ENCODE measurements at regions not wholly inside any gene's neighbourhood (a gene's known extent, or its start where the extent isn't known, plus 50 kb on each side); places are given as distances from the start of the nearest gene placed in this dataset.
"Not testable (repeated sequence)": the region's sequence is repeated elsewhere in the genome, so short reads cannot be mapped to it uniquely, and the experiment has no call there.

GRCh38 chr10:109591601-109592000 lies 331.7 kb downstream of the XPNPEP1 start:
- no peak for TF ChIP-seq CTCF (IDR thresholded peaks at IDR 0.05; ENCODE audit: insufficient read depth, low read length, missing control alignments)
- ChIA-PET POLR2A (no interaction called here), CTCF (no interaction called here)
- H3K4me3 ChIP-seq (ENCODE audit: low read depth, low read length): no peak overlapping the region
- no peak for DNase-seq (ENCODE audit: low read depth, low spot score)

DNA sequence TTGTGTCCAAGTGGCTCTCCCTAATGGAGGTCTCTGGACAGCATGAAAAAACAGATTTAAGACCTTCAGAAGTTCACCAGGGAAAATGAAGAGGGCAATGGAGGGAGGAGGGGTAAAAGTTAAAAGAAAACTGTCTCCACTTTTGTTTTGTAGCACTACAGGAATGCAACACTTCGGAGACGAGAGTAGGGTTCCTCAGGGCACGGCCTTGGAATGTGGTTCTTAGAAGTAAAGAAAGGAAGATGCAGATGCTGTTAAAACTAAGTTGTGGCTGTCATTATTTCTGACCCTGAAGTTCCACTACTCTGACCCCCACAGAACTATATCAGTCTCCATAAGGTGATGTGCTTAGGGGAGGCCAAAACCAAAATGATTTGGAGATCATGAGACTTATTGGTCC lies 335.1 kb downstream of the XPNPEP1 start:
- TF ChIP-seq CTCF (IDR thresholded peaks at IDR 0.05; ENCODE audit: insufficient read depth, low read length, missing control alignments): no peak
- ChIA-PET POLR2A (no interaction called here), CTCF (no interaction called here)
- DNase-seq (ENCODE audit: low read depth, low spot score): no peak
- H3K4me3 ChIP-seq (ENCODE audit: low read depth, low read length): no peak overlapping the region

- ChIA-PET POLR2A (no interaction called here), CTCF (no interaction called here)
- DNase-seq (ENCODE audit: low read depth, low spot score): no peak
- TF ChIP-seq CTCF (IDR thresholded peaks at IDR 0.05; ENCODE audit: insufficient read depth, low read length, missing control alignments): no peak
- H3K4me3 ChIP-seq (ENCODE audit: low read depth, low read length): no peak overlapping the region
These were observed 335.9 kb downstream of the XPNPEP1 start for GRCh38 chr10:109587366-109587765.

DNA sequence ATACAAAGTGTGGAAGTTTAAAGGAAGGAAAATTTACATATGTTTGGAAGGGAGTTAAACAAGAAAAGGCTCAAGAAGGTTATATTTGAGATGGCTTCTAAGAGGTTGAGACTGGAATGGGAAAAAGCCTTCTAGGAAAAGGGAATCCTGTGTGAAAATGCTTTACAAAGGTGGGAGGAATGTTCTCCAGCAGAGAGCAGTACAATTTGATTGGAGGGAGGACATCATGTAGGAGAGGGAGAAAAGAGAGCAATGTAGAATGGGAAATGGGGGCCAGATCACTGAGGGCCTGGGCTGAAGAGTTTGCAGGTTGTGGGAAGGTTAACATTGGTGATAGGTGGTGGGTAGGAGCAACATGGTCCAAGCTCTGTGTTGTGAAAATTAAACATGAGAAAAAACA lies 366.9 kb downstream of the XPNPEP1 start:
- DNase-seq (ENCODE audit: low read depth, low spot score): no peak
- CTCF ChIA-PET: no interaction called here
- POLR2A ChIA-PET: no interaction called here
- H3K4me3 ChIP-seq (ENCODE audit: low read depth, low read length): no peak overlapping the region
- no peak for TF ChIP-seq CTCF (IDR thresholded peaks at IDR 0.05; ENCODE audit: insufficient read depth, low read length, missing control alignments)

GRCh38 chr10:109542050-109542603 lies 381.2 kb downstream of the XPNPEP1 start:
- POLR2A ChIA-PET; DNase-seq (ENCODE audit: low read depth, low spot score); CTCF ChIA-PET; H3K4me3 ChIP-seq (ENCODE audit: low read depth, low read length): not testable (repeated sequence)

GRCh38 chr10:109534193-109534592 lies 389.1 kb downstream of the XPNPEP1 start:
- no peak for TF ChIP-seq CTCF (IDR thresholded peaks at IDR 0.05; ENCODE audit: insufficient read depth, low read length, missing control alignments)
- ChIA-PET POLR2A (no interaction called here), CTCF (no interaction called here)
- DNase-seq (ENCODE audit: low read depth, low spot score): no peak
- H3K4me3 ChIP-seq (ENCODE audit: low read depth, low read length): no peak overlapping the region

DNA sequence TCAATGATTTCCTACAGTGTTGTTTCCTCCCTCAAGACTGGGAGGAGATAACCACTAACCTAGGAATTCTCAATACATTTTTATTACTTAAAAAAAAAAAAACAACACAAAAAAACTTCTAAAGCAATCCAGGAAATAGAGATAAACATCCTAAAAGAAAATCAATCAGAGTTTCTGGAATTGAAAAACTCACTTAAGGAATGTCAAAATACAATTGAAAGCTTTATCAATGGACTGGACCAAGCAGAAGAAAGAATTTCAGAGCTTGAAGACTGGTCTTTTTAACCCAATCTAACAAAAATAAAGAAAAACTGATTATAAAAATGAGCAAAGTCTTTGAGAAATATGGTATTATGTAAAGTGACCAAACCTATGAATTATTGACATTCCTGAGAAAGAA lies 394.1 kb downstream of the XPNPEP1 start:
- DNase-seq (ENCODE audit: low read depth, low spot score): no peak
- no peak overlapping the region for H3K4me3 ChIP-seq (ENCODE audit: low read depth, low read length)
- TF ChIP-seq CTCF (IDR thresholded peaks at IDR 0.05; ENCODE audit: insufficient read depth, low read length, missing control alignments): no peak
- ChIA-PET POLR2A (no interaction called here), CTCF (no interaction called here)

Measured in AG04449 (cell line).